HFF-Myc (cell line): ENCODE measurements at regions not wholly inside any gene's neighbourhood (a gene's known extent, or its start where the extent isn't known, plus 50 kb on each side); places are given as distances from the start of the nearest gene placed in this dataset.
"Not testable (repeated sequence)": the region's sequence is repeated elsewhere in the genome, so short reads cannot be mapped to it uniquely, and the experiment has no call there.

Experiments
- DNase-seq: peaks from one replicate; pipeline ENCODE4 v3.0.0-alpha.2; 2011; ENCODE audit warnings: low read depth; ENCODE audit errors: extremely low read depth
- H3K4me3 ChIP-seq: replicated peaks from 2 replicates; pipeline ENCODE4 v1.5.1; 2011; ENCODE audit warnings: low read depth, mild to moderate bottlenecking, control low read depth, low read length
- TF ChIP-seq, protein P1 (sequence below): IDR thresholded peaks from 2 replicates; pipeline ENCODE4 v1.5.1; 2012; ENCODE audit warnings: mild to moderate bottlenecking, low read depth, low read length, control low read depth; ENCODE audit errors: missing control alignments

DNA sequence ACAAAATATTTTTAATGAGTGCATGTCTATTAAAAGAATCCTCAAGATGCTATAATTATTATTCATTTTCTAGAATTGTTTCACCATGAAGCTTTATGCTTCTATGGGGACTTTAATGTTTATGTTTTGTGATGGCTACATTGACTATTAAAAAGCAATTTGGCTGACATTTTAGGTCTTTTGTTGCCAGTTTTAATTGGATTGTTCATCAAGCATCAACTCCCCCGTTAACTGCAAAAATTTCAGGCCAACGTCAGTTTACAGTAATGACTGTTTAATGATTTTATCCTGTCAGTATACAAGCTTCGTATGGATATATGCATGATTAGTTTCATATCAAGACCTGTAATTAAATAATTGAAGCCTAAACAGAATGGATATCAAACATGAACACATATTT is 422.8 kb downstream of the SH2D1A start:
- TF ChIP-seq, protein P1, sequence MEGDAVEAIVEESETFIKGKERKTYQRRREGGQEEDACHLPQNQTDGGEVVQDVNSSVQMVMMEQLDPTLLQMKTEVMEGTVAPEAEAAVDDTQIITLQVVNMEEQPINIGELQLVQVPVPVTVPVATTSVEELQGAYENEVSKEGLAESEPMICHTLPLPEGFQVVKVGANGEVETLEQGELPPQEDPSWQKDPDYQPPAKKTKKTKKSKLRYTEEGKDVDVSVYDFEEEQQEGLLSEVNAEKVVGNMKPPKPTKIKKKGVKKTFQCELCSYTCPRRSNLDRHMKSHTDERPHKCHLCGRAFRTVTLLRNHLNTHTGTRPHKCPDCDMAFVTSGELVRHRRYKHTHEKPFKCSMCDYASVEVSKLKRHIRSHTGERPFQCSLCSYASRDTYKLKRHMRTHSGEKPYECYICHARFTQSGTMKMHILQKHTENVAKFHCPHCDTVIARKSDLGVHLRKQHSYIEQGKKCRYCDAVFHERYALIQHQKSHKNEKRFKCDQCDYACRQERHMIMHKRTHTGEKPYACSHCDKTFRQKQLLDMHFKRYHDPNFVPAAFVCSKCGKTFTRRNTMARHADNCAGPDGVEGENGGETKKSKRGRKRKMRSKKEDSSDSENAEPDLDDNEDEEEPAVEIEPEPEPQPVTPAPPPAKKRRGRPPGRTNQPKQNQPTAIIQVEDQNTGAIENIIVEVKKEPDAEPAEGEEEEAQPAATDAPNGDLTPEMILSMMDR = no peak
- H3K4me3 ChIP-seq = no peak overlapping the region

DNA sequence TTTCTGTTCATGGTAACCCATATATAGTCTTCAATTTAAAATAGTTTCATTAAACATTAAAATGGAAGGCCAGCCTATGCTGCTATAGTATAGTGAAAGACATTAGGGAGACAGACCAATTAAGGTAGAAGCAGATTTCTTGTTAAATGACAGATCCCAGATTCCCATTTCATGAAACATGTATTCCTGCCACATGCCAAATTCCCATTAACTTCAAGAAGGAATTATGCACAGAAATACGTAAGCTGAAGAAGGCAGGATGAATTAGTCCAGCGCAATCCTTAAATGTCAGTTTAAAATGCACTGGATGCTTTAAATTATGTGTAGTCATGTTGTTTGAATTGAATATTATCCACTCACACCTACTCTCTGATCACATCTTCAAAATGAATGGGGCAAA is 424.9 kb downstream of the SH2D1A start:
- no peak for DNase-seq
- no peak overlapping the region for H3K4me3 ChIP-seq
- TF ChIP-seq, protein P1 = no peak

More for the DNA sequence above, 422.8 kb downstream of the SH2D1A start:
- DNase-seq = no peak

DNA sequence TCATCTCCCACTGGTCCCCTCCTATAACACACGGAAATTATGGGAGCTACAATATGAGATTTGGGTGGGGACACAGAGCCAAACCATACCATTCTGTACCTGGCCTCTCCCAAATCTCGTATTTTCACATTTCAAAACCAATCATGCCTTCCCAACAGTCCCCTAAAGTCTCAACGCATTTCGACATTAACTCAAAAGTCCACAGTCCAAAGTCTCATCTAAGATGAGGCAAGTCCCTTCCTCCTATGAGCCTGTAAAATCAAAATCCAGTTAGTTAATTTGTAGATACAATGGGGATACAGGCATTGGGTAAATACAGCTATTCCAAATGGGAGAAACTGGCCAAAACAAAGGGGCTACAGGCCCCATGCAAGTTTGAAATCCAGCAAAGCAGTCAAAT is 441.9 kb downstream of the SH2D1A start:
- not testable (repeated sequence) for DNase-seq, H3K4me3 ChIP-seq

DNA sequence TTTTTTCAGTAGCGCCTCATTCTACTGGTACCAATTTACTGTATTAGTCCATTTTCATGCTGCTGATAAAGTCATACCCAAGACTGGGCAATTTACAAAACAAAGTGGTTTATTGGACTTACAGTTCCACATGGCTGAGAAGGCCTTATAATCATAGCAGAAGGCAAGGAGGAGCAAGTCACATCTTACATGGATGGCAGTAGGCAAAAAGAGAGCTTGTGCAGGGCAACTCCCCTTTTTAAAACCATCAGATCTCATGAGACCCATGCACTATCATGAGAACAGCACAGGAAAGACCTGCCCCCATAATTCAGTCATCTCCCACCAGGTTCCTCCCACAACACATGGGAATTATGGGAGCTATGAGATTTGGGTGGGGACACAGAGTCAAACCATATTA is 443.5 kb downstream of the SH2D1A start:
- H3K4me3 ChIP-seq, DNase-seq: not testable (repeated sequence)

DNA sequence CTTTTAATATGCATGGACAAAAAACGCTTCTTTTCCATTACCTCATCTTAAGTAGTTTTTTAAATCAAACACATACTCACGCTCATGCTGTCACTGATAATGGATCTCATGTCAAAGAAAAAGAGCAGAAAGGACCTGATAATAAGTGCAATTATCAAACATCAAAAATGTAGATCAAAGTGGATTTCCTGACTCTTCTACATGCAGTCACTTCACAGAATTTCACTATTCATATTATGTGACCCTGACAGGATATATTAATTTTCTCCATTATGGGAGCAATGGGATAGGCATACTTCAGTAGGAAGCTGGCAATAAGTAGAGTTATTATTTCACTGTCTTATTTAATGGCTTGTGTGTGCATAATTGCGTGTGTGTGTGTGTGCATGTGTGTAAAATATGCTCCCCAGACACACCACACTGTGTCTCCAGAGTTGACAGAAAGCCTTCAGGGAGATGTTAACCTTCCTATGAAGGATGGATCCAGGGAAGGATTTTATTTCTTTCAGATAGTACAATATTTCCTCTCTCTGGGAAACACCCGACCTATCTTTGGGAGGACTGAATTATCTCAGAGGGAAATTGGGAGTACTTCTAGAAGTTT is 445.2 kb downstream of the SH2D1A start:
- DNase-seq = no peak
- H3K4me3 ChIP-seq = no peak overlapping the region
- TF ChIP-seq, protein P1 = no peak

GRCh38 chrX:124796989-124797388 is 450.6 kb downstream of the SH2D1A start:
- DNase-seq = no peak
- no peak overlapping the region for H3K4me3 ChIP-seq
- TF ChIP-seq, protein P1 = no peak

DNA sequence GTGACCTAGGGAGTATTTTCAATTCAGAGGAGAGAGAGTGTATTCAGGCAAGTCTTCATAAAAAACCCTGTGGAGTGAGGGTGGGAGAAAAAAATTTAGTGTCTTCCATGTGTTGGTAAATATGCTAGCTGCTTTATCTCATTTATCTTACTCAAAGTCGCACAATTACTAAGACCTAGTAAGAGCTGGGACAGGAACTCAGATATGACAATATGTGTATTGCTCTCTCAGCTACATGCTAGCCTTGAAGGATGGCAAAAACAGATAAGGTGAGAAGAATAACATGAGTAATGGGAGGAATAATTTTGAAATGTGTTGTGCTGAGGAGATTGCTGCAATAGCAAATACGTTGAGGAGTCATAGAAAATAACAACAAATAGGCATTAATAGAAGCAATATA is 458.6 kb downstream of the SH2D1A start:
- DNase-seq = no peak
- TF ChIP-seq, protein P1 = no peak
- no peak overlapping the region for H3K4me3 ChIP-seq

DNA sequence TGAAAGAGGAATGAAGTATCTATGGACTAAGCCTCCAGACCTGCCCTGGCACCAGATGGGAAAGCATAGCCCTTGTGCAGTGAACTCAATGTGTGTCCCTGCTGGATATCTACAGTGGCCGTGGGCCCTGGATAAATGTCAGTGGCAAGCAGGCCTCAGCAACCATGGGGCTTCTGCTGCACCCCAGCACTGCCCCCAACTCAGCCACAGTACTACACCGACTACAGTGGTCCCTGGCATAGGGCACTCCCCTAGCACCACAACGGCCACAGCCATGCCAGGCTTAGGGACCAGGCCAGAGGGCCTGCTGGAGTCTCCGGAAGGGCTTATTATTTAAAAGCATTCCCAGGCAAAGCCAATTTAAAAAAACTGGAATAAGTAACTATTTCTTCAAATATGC is 459.1 kb downstream of the SH2D1A start:
- TF ChIP-seq, protein P1 = no peak
- no peak overlapping the region for H3K4me3 ChIP-seq
- DNase-seq = no peak
